MCF 10A (cell line): ENCODE measurements at regions not wholly inside any gene's neighbourhood (a gene's known extent, or its start where the extent isn't known, plus 50 kb on each side); places are given as distances from the start of the nearest gene placed in this dataset.
"Not testable (repeated sequence)": the region's sequence is repeated elsewhere in the genome, so short reads cannot be mapped to it uniquely, and the experiment has no call there.

Experiments
- BruUV-seq: library from RNA; stranded (reverse); fragments of 400-500 nt; replicated peaks from 2 replicates; lab custom pipeline; 2021; lab: Mats Ljungman, UMichigan
- CTCF ChIA-PET: fragments of 300-600 bp; sonication (Branson Sonifier 250); formaldehyde crosslinking; extraction: SDS; loops from one replicate; lab custom pipeline; 2021; ENCODE audit warnings: antibody characterized with exemption, inconsistent platforms; lab: Yijun Ruan, JAX
- POLR2A ChIA-PET: fragments of 300-600, 350-650 bp; sonication (Branson Sonifier 250); formaldehyde crosslinking; extraction: SDS; loops from one replicate; lab custom pipeline; 2020; ENCODE audit warnings: antibody characterized with exemption, inconsistent platforms; lab: Yijun Ruan, JAX
- DNase-seq: peaks from one replicate; pipeline ENCODE4 v3.0.0-alpha.2; 2018; ENCODE audit not compliant: unreplicated experiment
- H3K27ac Mint-ChIP-seq: one replicate; pipeline ENCODE4 v1.8.0; 2022; ENCODE audit warnings: mild to moderate bottlenecking, low read depth, mixed read lengths; ENCODE audit not compliant: unreplicated experiment
- H3K27me3 Mint-ChIP-seq: one replicate; pipeline ENCODE4 v1.8.0; 2022; ENCODE audit warnings: mixed read lengths; ENCODE audit not compliant: insufficient read depth, unreplicated experiment
- H3K36me3 Mint-ChIP-seq: one replicate; pipeline ENCODE4 v1.8.0; 2022; ENCODE audit warnings: mild to moderate bottlenecking, moderate library complexity, mixed read lengths; ENCODE audit not compliant: insufficient read depth, unreplicated experiment
- H3K4me1 Mint-ChIP-seq: one replicate; pipeline ENCODE4 v1.8.0; 2022; ENCODE audit warnings: mixed read lengths; ENCODE audit not compliant: insufficient read depth, unreplicated experiment
- H3K4me3 Mint-ChIP-seq: one replicate; pipeline ENCODE4 v1.8.0; 2022; ENCODE audit warnings: mild to moderate bottlenecking, moderate library complexity, mixed read lengths; ENCODE audit not compliant: unreplicated experiment
- H3K9me3 Mint-ChIP-seq: one replicate; pipeline ENCODE4 v1.8.0; 2022; ENCODE audit warnings: mixed read lengths; ENCODE audit not compliant: unreplicated experiment
- CTCF ChIP-seq: fragments of 200-600 bp; IDR thresholded peaks from one replicate; pipeline ENCODE4 v1.8.0; 2022; ENCODE audit warnings: antibody characterized with exemption, mild to moderate bottlenecking; ENCODE audit not compliant: unreplicated experiment
- intact Hi-C: fragments of 100-400 bp; cut with micrococcal nuclease; formaldehyde crosslinking; loops from 2 replicates; pipeline ENCODE4 v1.14.1; 2022

GRCh38 chr2:199195927-199196502 lies 261.7 kb downstream of the SATB2 start:
- no peak overlapping the region for H3K4me3 Mint-ChIP-seq
- ChIA-PET CTCF (interaction anchor here (0.6 kb wide), 1 partner anchor 119 kb away, joined by 3 read pairs; no protein-coding TSS in a partner anchor), POLR2A (interaction anchor here (0.7 kb wide), 1 partner anchor 184 kb away, joined by 3 read pairs; no protein-coding TSS in a partner anchor)
- TF ChIP-seq CTCF, result no peak
- BruUV-seq, result no TSS peak
- no peaks in the 10 kb centered on the region for H3K36me3 Mint-ChIP-seq
- DNase-seq, result no peak
- no peaks in the 10 kb centered on the region for H3K9me3 Mint-ChIP-seq
- peaks cover 9% of the 10 kb centered on the region for H3K27me3 Mint-ChIP-seq
- no peaks in the 10 kb centered on the region for H3K4me1 Mint-ChIP-seq
- H3K27ac Mint-ChIP-seq, result no peak overlapping the region
- intact Hi-C loops, result no loop called here

- no peaks in the 10 kb centered on the region for H3K36me3 Mint-ChIP-seq
- no peaks in the 10 kb centered on the region for H3K4me1 Mint-ChIP-seq
- ChIA-PET POLR2A (no interaction called here), CTCF (interaction anchor here (0.7 kb wide), 1 partner anchor 86 kb away, joined by 3 read pairs; no protein-coding TSS in a partner anchor)
- peaks cover 11% of the 10 kb centered on the region for H3K27me3 Mint-ChIP-seq
- H3K9me3 Mint-ChIP-seq, result no peaks in the 10 kb centered on the region
- H3K27ac Mint-ChIP-seq, result no peak overlapping the region
- no peak for DNase-seq
- intact Hi-C loops, result no loop called here
- BruUV-seq, result no TSS peak
- H3K4me3 Mint-ChIP-seq, result no peak overlapping the region
- no peak for TF ChIP-seq CTCF
Measured at GRCh38 chr2:199191461-199191860, 266.3 kb downstream of the SATB2 start.

GRCh38 chr2:199189229-199189628 lies 268.5 kb downstream of the SATB2 start:
- Mint-ChIP-seq H3K4me3 (no peak overlapping the region), H3K27me3 (peaks cover 11% of the 10 kb centered on the region), H3K27ac (no peak overlapping the region), H3K9me3 (no peaks in the 10 kb centered on the region), H3K4me1 (no peaks in the 10 kb centered on the region), H3K36me3 (no peaks in the 10 kb centered on the region)
- DNase-seq, result no peak
- no TSS peak for BruUV-seq
- POLR2A ChIA-PET, result no interaction called here
- CTCF ChIA-PET, result no interaction called here
- no peak for TF ChIP-seq CTCF
- intact Hi-C loops, result no loop called here

GRCh38 chr2:199186301-199186751 lies 271.4 kb downstream of the SATB2 start:
- no peak overlapping the region for H3K27ac Mint-ChIP-seq
- CTCF ChIA-PET, result interaction anchor here (0.6 kb wide), 1 partner anchor 35 kb away, joined by 3 read pairs; no protein-coding TSS in a partner anchor
- no peaks in the 10 kb centered on the region for H3K9me3 Mint-ChIP-seq
- POLR2A ChIA-PET, result no interaction called here
- DNase-seq, result no peak
- intact Hi-C loops, result no loop called here
- no peaks in the 10 kb centered on the region for H3K4me1 Mint-ChIP-seq
- TF ChIP-seq CTCF, result no peak
- no TSS peak for BruUV-seq
- peaks cover 11% of the 10 kb centered on the region for H3K27me3 Mint-ChIP-seq
- H3K4me3 Mint-ChIP-seq, result no peak overlapping the region
- H3K36me3 Mint-ChIP-seq, result no peaks in the 10 kb centered on the region

GRCh38 chr2:199185174-199185573 lies 272.6 kb downstream of the SATB2 start:
- BruUV-seq, H3K27ac Mint-ChIP-seq, DNase-seq, H3K4me3 Mint-ChIP-seq, H3K4me1 Mint-ChIP-seq, intact Hi-C loops, CTCF ChIA-PET, H3K36me3 Mint-ChIP-seq, H3K9me3 Mint-ChIP-seq, POLR2A ChIA-PET: not testable (repeated sequence)
- H3K27me3 Mint-ChIP-seq, result peaks cover 11% of the 10 kb centered on the region
